Activated CD8-positive, alpha-beta memory T cell treated with anti-CD3 and anti-CD28 coated beads, Interleukin-2, amount 50 U/mL, for 4 hours (primary cell): ENCODE measurements at regions not wholly inside any gene's neighbourhood (a gene's known extent, or its start where the extent isn't known, plus 50 kb on each side); places are given as distances from the start of the nearest gene placed in this dataset.

ENCODE experiments used
- DNase-seq: peaks from one replicate; pipeline ENCODE4 v3.0.0-alpha.2; 2020

GRCh38 chr2:221337957-221338685, 234.0 kb downstream of the EPHA4 start:
- no peak for DNase-seq

GRCh38 chr2:221342388-221342787, 229.7 kb downstream of the EPHA4 start:
- no peak for DNase-seq

- no peak for DNase-seq
Measured at GRCh38 chr2:221343524-221343923, 228.6 kb downstream of the EPHA4 start.

- DNase-seq = no peak
Measured at GRCh38 chr2:221345516-221345915, 226.6 kb downstream of the EPHA4 start.

GRCh38 chr2:221346411-221346810, 225.7 kb downstream of the EPHA4 start:
- DNase-seq = no peak

GRCh38 chr2:221347471-221347870, 224.6 kb downstream of the EPHA4 start:
- no peak for DNase-seq

- DNase-seq = no peak
Measured at GRCh38 chr2:221350616-221351015, 221.5 kb downstream of the EPHA4 start.

- DNase-seq = no peak
Measured at GRCh38 chr2:221353201-221353600, 218.9 kb downstream of the EPHA4 start.

GRCh38 chr2:221360312-221360711, 211.8 kb downstream of the EPHA4 start:
- DNase-seq = no peak

- no peak for DNase-seq
Measured at GRCh38 chr2:221360742-221361141, 211.4 kb downstream of the EPHA4 start.

GRCh38 chr2:221361633-221362032, 210.5 kb downstream of the EPHA4 start:
- no peak for DNase-seq

GRCh38 chr2:221364672-221365071, 207.4 kb downstream of the EPHA4 start:
- no peak for DNase-seq
